Epithelial cell of esophagus (primary cell): ENCODE measurements at regions not wholly inside any gene's neighbourhood (a gene's known extent, or its start where the extent isn't known, plus 50 kb on each side); places are given as distances from the start of the nearest gene placed in this dataset.

Source experiments
- DNase-seq: peaks from one replicate; pipeline ENCODE4 v3.0.0; 2010; ENCODE audit warnings: low read depth
- H3K4me3 ChIP-seq: 2 replicates; pipeline ENCODE4 v1.5.1; 2011; ENCODE audit warnings: mild to moderate bottlenecking, low read length, control low read depth
- TF ChIP-seq, protein P1 (sequence below): IDR thresholded peaks from 2 replicates; pipeline ENCODE4 v1.5.1; 2011; ENCODE audit warnings: low read depth, mild to moderate bottlenecking, low read length, control low read depth, inconsistent platforms; ENCODE audit not compliant: insufficient read depth; ENCODE audit errors: missing control alignments

GRCh38 chr9:90044263-90044662, 439.5 kb downstream of the GADD45G start:
- H3K4me3 ChIP-seq: no peak overlapping the region
- TF ChIP-seq, protein P1, sequence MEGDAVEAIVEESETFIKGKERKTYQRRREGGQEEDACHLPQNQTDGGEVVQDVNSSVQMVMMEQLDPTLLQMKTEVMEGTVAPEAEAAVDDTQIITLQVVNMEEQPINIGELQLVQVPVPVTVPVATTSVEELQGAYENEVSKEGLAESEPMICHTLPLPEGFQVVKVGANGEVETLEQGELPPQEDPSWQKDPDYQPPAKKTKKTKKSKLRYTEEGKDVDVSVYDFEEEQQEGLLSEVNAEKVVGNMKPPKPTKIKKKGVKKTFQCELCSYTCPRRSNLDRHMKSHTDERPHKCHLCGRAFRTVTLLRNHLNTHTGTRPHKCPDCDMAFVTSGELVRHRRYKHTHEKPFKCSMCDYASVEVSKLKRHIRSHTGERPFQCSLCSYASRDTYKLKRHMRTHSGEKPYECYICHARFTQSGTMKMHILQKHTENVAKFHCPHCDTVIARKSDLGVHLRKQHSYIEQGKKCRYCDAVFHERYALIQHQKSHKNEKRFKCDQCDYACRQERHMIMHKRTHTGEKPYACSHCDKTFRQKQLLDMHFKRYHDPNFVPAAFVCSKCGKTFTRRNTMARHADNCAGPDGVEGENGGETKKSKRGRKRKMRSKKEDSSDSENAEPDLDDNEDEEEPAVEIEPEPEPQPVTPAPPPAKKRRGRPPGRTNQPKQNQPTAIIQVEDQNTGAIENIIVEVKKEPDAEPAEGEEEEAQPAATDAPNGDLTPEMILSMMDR: no peak
- DNase-seq: peak; percentile 25

- no peak overlapping the region for H3K4me3 ChIP-seq
- DNase-seq: peak; percentile 79
- TF ChIP-seq, protein P1: no peak
These were observed 439.9 kb downstream of the GADD45G start for GRCh38 chr9:90044710-90045151.

- no peak for DNase-seq
- H3K4me3 ChIP-seq: no peak overlapping the region
- TF ChIP-seq, protein P1: no peak
These were observed 441.6 kb downstream of the GADD45G start for GRCh38 chr9:90046317-90046861.

DNA sequence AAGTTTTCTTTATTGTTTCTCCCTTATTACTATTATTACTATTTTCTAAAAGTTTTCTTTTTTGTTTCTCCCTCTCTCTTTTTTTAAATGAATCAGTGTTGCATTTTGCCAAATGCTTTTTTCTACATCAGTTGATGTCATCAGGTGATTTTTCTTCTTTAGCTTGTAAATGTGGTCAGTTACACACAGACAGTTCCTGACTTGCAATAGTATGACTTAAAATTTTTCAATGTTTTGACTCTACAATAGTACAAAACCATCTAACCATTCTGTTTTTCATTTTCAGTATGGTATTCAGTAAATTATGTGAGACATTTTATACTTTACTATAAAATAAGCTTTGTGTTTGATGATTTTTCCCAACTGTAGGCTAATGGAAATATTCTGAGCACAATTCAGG, 443.0 kb downstream of the GADD45G start:
- TF ChIP-seq, protein P1: no peak
- no peak overlapping the region for H3K4me3 ChIP-seq
- DNase-seq: no peak

DNA sequence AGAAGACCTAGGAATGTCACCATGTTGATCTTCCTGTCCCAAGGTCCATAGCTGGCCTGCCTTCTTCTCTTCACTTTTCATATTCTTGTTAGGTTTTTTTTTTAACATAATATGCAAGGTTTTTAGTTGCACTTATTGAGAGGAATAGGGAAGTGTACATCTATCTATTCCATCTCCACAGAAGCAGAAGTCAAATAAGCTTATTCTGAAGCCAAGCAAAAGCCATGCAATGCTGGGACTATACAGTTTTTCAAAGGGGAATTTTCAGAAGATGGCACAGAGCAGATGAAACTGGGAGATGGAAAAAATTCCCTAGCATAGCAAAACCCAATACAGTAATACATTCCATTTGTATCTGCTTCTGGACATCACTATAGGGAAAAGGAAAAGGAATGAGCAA, 447.6 kb downstream of the GADD45G start:
- no peak for DNase-seq
- H3K4me3 ChIP-seq: no peak overlapping the region
- TF ChIP-seq, protein P1: no peak

DNA sequence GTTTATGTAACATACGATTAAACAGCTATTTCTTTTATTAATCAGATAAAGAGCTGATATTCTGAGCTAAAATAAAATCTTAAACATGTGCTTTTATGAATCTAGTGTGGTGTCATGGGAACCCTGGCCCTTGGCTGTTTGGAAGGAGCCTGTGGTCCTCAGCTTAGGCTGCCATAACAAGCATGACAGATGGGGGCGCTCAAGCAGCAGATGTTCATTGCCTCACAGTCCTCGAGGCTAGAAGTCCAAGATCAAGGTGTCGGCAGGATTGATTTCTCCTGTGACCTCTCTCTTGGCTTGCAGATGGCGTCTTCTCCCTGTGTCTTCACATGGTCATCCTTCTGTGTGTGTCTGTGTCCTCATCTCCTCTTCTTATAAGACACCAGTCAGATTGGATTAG, 448.2 kb downstream of the GADD45G start:
- no peak overlapping the region for H3K4me3 ChIP-seq
- TF ChIP-seq, protein P1: no peak
- DNase-seq: no peak

GRCh38 chr9:90054810-90055209, 450.0 kb downstream of the GADD45G start:
- TF ChIP-seq, protein P1: no peak
- no peak for DNase-seq
- H3K4me3 ChIP-seq: no peak overlapping the region
